ENCODE measurements at regions not wholly inside any gene's neighbourhood (a gene's known extent, or its start where the extent isn't known, plus 50 kb on each side); places are given as distances from the start of the nearest gene placed in this dataset.

GRCh38 chr10:84029840-84030239 lies 109.5 kb upstream of the GHITM start:
- CTCF ChIA-PET = no interaction called here
- TF ChIP-seq ATOH8 (CRISPR knock-in tag; IDR thresholded peaks at IDR 0.05; ENCODE audit: low read depth) (no peak), ZC3H11A (IDR thresholded peaks at IDR 0.05) (no peak), RAD21 (conservative IDR thresholded peaks at IDR 0.05 in 1 of 2, IDR thresholded peaks at IDR 0.05 in 1 of 2) (no peak), CHD2 (IDR thresholded peaks at IDR 0.05; ENCODE audit: low read length, partially characterized antibody) (no peak), HOXB5 (CRISPR knock-in tag; IDR thresholded peaks at IDR 0.05) (no peak), KDM1A (IDR thresholded peaks at IDR 0.05; ENCODE audit: low read depth) (no peak), BHLHE40 (IDR thresholded peaks at IDR 0.05; ENCODE audit: low read depth, low read length) (no peak), BCL3 (IDR thresholded peaks at IDR 0.05) (no peak), FOSB (CRISPR knock-in tag; IDR thresholded peaks at IDR 0.05) (no peak), JUNB (IDR thresholded peaks at IDR 0.05) (no peak)
- H3K4me2 ChIP-seq = no peak overlapping the region
- DNase-seq (ENCODE audit: low read depth in 1 of 2, low spot score in 1 of 2) (no peak), ATAC-seq (no peak), FAIRE-seq (no peak)
- no peaks in the 10 kb centered on the region for H3K9me3 ChIP-seq
- POLR2A ChIA-PET = no interaction called here
- H3K27ac ChIP-seq = no peak overlapping the region
- H3K4me3 ChIP-seq = no peak overlapping the region
- H3K4me1 ChIP-seq = no peaks in the 10 kb centered on the region
- WGBS (ENCODE audit: missing lambda C conversion rate) = 2% methylated on average over 4 of the region's 4 CpGs

GRCh38 chr10:84038035-84038434 lies 101.3 kb upstream of the GHITM start:
- ATAC-seq (no peak), FAIRE-seq (no peak), DNase-seq (ENCODE audit: low read depth in 1 of 2, low spot score in 1 of 2) (no peak)
- no peaks in the 10 kb centered on the region for H3K9me3 ChIP-seq
- H3K4me3 ChIP-seq = no peak overlapping the region
- no peak for TF ChIP-seq MAFK (IDR thresholded peaks at IDR 0.05; ENCODE audit: partially characterized antibody)
- TF ChIP-seq FOSL2 (IDR thresholded peaks at IDR 0.05) = no peak
- TF ChIP-seq FOSL2 (CRISPR knock-in tag; IDR thresholded peaks at IDR 0.05) = no peak
- TF ChIP-seq CEBPB (IDR thresholded peaks at IDR 0.05) = no peak
- no peak for TF ChIP-seq ZSCAN20 (CRISPR knock-in tag; IDR thresholded peaks at IDR 0.05)
- TF ChIP-seq ZC3H11A (IDR thresholded peaks at IDR 0.05) = no peak
- no peak for TF ChIP-seq HOXB13 (CRISPR knock-in tag; IDR thresholded peaks at IDR 0.05; ENCODE audit: low read depth)
- no peak for TF ChIP-seq MAX (IDR thresholded peaks at IDR 0.05)
- no peak for TF ChIP-seq KDM1A (IDR thresholded peaks at IDR 0.05; ENCODE audit: low read depth)
- no peak for TF ChIP-seq TP53 (CRISPR knock-in tag; IDR thresholded peaks at IDR 0.05)
- TF ChIP-seq REST (IDR thresholded peaks at IDR 0.05) = no peak
- TF ChIP-seq POLR2AphosphoS2 (conservative IDR thresholded peaks at IDR 0.05; ENCODE audit: low read length) = no peak
- TF ChIP-seq TFCP2L1 (CRISPR knock-in tag; IDR thresholded peaks at IDR 0.05) = no peak
- no peak for TF ChIP-seq RCOR1 (IDR thresholded peaks at IDR 0.05; ENCODE audit: low read depth, low read length)
- TF ChIP-seq JUNB (IDR thresholded peaks at IDR 0.05) = no peak
- TF ChIP-seq RFX5 (IDR thresholded peaks at IDR 0.05) = no peak
- H3K27ac ChIP-seq = no peak overlapping the region
- H3K4me2 ChIP-seq = no peak overlapping the region
- 0% methylated on average over 2 of the region's 2 CpGs for WGBS (ENCODE audit: missing lambda C conversion rate)
- POLR2A ChIA-PET = no interaction called here
- CTCF ChIA-PET = no interaction called here
- H3K4me1 ChIP-seq = no peaks in the 10 kb centered on the region

Measured in A549 (cell line).